GM12872 (cell line): ENCODE measurements at regions not wholly inside any gene's neighbourhood (a gene's known extent, or its start where the extent isn't known, plus 50 kb on each side); places are given as distances from the start of the nearest gene placed in this dataset.

Experiments used
- CTCF ChIP-seq: IDR thresholded peaks from 3 replicates; pipeline ENCODE4 v1.5.1; 2011; ENCODE audit warnings: low read depth, mild to moderate bottlenecking, low read length, moderate library complexity; ENCODE audit not compliant: insufficient read depth

GRCh38 chr22:27631641-27632040, 169.9 kb downstream of the MN1 start:
- TF ChIP-seq CTCF, result no peak

GRCh38 chr22:27632451-27633295, 168.9 kb downstream of the MN1 start:
- TF ChIP-seq CTCF, result no peak

GRCh38 chr22:27633296-27633871, 168.2 kb downstream of the MN1 start:
- no peak for TF ChIP-seq CTCF

GRCh38 chr22:27634043-27634740, 167.4 kb downstream of the MN1 start:
- TF ChIP-seq CTCF, result no peak

- no peak for TF ChIP-seq CTCF
These were observed 166.1 kb downstream of the MN1 start for GRCh38 chr22:27635435-27635834.

GRCh38 chr22:27635852-27636251, 165.7 kb downstream of the MN1 start:
- no peak for TF ChIP-seq CTCF

GRCh38 chr22:27636716-27637508, 164.6 kb downstream of the MN1 start:
- no peak for TF ChIP-seq CTCF
